Ecto neural progenitor cell (in vitro differentiated cells): ENCODE measurements at regions not wholly inside any gene's neighbourhood (a gene's known extent, or its start where the extent isn't known, plus 50 kb on each side); places are given as distances from the start of the nearest gene placed in this dataset.
"Not testable (repeated sequence)": the region's sequence is repeated elsewhere in the genome, so short reads cannot be mapped to it uniquely, and the experiment has no call there.

Experiments used
- DNase-seq: peaks from one replicate; pipeline ENCODE4 v3.0.0-alpha.2; 2018; ENCODE audit warnings: low spot score

DNA sequence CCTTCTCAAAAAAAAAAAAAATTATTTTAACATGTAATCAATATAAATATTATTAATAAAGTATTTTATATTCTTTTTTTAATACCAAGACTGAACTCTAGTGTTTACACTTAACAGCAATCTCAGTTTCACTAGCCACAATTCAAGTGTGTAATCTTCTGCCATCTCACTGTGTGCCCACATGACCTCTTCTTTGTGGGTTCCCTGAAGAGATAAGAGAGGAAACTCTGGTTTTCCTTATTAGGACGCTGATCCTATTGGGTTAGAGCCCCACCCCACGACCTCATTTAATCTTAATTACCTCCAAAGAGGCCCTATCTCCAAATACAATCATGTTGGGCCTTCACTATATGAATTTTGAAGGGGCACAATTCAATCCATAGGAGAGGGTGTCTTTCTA lies 177.6 kb downstream of the STK31 start:
- DNase-seq = no peak

DNA sequence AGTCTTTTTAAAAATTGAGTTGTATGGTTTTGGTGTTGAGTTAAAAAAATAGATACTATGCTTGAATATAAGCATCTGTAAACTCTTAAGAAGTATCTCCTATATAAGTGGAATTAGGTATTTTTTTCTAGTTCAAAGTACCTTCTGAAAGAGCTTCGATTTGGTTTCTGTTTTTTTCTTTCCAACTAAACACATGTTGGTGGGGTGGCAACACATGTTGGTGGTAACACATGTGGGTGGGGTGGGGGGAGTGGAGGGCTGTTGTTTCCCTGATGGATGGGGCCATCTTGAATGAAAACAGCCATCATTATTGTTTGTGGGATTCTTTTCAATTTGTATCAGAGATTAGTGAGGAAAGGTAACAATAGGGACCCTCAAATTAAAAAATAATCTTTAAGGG lies 178.9 kb downstream of the STK31 start:
- no peak for DNase-seq

DNA sequence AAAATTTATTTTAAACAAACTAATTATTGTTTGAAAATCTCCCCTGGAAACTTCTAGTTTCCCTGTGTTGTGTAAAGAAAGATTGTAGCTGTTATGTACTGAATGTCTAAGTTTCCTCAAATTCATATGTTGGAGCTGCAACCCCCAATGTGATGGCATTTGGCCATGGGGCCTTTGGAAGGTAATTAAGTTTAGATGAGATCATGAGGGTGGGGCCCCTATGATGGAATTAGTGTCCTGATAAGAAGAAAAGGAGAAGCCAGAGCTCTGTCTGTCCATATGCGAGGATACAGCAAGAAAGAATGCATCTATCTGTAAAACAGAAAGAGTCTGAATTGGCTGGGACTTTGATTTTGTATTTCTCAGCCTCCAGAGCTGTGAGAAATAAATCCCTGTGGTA lies 179.5 kb downstream of the STK31 start:
- no peak for DNase-seq

DNA sequence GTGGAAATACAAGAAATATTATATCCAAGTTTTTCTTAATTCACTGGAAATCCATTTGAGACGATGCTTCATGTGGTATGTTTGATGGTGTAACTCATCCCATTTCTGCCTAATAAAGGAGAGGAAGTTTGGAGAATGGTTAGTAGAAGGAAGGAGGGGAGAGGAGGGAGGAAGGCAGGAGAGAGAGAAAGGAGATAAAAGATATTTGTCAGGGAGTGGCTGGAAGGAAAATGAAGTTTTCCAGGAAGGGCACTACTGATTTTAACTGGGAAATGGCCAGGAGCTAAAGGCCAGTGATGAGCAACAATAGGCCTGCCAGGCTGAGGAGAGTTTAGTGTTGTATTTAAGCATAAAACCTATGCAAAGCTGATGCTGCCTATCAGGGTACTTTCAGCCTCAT lies 182.0 kb downstream of the STK31 start:
- no peak for DNase-seq

DNA sequence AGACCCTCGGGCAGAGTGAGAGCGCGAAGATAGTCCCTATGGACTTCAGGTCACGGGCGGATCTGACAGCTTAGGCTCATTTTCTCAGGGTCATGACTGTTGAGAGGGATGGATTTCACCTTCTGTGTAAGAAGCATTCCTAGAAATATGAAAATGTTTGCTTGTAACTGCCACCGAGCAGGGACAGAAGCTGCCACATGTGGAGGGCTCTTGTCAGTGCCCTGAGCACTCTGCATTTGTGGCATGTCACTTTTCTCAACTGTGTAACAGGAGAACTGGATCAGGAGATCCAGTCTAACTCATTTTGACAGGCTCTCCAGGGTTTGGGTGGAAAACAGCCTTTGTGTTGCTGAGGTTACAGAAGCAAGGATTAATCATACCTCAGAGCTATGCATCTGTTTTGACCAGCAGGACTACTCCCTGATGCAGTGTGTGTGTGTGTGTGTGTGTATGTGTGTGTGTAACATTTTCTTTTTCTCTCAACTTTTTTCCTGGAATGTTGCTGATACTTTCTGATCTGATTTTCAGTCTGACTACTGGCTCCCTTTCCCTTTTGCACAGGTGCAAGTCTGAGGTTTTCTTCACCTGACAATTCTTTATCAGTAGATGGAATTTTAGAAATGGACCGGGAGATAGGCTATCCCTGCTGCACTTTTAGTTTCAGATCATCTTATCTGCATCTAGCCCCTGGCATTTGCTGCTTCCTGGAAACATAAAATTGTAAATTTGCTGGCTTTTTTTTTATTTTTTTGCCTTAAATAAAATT lies 183.3 kb downstream of the STK31 start:
- no peak for DNase-seq

DNA sequence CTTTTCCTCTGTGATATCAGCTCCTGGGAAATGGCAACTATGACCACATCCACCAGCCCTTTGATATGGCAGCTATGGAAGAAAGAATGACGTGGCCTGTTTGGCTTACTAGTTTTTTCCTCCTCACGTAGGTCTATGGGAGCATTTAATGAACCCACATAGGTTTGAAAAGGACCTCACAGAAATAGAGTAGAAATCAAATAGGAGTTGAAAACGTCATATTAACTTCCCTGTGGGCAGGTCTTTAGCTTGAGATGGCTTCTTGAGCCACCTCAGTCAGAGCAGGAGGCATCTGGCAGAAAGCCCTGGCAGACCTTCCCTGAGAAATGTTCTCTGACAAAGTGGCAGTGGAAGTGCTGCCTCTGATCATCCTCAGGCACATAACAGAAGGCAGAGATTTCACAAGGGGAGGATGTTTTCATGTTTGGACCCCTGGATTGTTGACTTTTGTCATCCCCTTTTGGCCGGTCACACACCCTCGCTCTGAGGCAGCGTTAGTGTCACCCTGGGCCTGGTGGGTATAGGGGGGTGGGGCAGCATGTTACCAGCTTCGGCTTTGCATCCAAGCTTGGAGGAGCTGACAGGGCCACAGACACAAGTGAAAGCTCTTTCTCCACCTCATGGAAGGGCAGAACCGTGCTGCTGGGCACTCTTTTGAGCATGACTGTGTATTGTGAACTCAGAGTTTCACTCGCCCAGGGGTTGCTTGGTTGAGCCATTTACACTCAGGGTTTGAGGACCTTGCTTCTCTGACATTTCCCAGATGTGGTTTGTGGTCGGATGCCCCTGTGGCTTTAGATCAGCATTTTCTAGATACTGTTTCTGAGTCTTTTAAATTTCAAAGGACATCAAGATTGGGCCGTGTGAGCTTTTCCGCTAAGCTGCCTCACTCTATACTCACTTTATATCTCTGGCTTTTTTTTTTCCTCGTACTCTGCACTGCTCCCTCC lies 184.2 kb downstream of the STK31 start:
- no peak for DNase-seq

DNA sequence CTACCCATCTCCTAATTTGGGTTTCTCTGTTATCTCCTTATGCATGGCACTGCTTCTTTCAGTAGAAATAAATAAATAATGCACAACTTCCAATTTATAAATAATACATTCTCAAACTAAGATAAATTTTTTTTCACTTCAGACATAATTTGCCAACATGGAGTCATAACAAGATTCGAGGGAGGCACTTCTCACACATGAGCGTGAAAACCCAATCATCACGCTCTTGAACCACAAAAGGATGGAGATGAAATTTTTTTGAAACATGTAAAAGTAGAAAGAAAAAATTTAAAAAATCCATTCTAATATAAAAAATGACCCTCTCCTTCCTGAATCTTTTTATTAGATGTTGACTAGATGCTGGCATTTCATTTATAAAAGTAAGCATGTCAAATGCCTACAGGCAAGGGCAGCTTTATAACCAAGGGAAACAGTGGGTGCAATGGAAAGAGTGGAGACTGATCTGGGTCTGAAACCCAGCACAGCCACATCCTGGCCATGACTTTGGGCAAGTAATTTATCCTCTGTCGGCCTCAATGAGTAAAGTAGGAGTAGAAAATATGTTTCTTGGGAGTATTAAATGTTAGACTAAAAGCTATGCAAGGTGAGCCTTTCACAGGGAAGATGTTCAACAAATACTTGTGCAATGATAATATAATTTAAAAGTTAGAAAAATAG lies 185.0 kb downstream of the STK31 start:
- DNase-seq = no peak

DNA sequence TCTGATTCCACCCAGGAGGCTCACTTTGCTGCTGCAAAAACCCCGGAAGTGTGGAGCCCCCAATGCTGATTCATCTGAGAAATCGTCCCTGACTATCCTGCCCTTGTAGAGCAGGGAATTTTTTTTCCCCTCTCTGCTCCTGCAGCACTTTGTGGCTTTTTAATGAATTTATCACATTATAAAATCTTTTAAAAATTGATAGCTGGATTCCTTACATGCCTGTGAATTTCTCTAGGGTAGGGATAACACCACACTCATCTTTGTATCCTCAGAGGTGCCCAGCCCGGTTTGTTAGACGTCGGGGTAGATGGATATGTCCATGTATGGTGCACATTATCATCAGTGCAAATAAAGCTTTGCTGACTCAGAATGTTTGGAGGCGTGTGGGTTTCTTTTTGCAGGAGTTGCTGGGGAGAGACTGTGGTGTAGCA lies 185.7 kb downstream of the STK31 start:
- no peak for DNase-seq

DNA sequence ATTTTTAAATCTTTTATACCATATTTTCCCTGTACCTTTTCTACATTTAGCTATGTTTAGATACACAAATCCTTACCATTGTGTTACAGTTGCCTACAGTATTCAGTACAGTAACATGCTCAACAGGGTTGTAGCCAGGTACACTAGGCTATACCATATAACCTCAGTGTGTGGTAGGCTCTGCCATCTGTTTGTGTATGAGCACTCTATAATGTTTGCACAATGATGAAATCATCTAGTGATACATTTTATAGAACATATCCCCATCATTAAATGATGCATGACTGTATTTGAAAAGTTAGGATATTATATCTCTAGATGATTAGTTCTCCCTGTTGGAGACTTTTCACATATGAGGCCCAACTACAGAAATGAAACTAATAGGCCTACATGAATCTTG lies 188.6 kb downstream of the STK31 start:
- DNase-seq = no peak

DNA sequence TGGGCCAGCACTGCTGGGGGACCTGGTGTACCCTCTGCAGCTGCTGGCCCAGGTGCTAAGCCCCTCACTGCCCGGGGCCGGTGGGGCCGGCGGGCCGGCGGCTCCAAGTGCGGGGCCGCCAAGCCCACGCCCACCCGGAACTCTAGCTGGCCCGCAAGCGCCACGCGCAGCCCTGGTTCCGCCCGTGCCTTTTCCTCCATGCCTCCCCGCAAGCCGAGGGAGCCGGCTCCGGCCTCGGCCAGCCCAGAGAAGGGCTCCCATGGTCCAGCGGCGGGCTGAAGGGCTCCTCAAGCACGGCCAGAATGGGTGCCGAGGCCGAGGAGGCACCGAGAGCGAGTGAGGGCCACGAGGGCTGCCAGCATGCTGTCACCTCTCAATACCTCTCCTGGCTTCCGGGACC lies 194.9 kb downstream of the STK31 start:
- DNase-seq = not testable (repeated sequence)

DNA sequence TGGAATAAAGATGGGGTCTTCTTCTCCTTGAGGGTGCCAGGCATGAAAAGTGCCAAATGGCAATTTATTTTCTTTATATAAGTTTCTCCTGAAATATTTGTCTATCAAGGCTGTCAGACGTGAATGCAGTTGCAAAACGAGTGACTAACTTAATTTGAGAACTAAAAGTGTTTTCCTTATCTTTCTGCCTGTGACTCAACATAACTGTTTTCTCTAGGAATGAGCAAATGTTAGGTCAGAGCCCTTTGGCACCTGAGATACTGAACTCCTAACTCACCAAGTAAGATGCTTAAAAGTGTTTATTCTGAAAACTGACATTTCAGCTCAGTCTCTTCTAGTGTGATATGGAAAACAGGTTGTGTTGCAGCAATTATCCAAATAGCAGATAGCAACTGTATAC lies 197.0 kb downstream of the STK31 start:
- no peak for DNase-seq

DNA sequence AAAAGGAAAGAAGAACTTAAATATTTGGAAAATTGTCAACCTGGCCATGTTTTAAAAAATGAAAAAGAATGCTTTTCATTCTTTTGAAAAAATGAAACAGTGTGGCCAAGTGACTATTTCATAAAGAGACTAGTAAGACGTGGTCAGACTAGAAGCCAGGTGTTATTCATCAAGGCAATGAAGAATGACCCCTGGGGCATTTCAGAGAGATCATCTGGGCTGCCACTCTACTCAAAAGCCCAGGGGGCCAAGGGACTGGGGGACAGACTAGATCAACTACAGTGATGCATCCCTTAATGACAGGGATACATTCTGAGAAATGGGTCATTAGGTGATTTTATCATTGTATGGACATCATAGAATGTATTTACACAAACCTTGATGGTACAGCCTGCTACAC lies 199.4 kb downstream of the STK31 start:
- DNase-seq = no peak

DNA sequence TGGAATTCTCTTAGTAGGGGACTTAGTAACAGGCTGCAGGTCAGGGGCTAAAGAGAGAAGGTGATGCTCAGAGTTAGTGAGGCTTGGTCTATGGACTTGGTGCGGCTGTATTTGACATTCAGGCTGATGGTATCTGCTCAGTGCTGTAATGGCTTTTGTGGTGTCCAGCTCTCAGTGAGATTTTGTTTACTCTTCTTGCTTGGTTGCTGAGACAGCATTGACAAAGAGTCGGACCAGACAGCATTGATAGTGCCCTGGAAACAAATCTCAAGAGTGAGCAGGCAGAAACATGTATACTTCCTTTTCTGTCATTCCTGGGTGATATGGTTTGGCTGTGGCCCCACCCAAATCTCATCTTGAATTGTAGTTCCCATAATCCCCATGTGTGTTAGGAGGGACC lies 202.0 kb downstream of the STK31 start:
- no peak for DNase-seq

DNA sequence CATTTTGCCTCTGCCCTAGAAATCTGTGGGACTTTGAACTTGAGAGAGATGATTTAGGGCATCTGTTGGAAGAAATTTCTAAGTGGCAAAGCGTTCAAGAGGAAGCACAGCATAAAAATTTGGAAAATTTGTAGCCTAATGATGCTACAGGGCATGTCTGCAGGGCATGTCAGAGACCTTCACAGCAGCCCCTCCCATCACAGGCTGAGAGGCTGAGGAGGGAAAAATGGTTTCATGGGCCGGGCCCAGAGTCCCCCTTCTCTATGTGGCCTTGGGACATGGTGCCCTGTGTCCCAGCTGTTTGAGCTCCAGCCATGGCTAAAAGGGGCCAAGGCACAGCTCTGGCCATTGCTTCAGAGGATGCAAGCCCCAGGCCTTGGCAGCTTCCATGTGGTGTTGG lies 203.0 kb downstream of the STK31 start:
- DNase-seq = no peak

DNA sequence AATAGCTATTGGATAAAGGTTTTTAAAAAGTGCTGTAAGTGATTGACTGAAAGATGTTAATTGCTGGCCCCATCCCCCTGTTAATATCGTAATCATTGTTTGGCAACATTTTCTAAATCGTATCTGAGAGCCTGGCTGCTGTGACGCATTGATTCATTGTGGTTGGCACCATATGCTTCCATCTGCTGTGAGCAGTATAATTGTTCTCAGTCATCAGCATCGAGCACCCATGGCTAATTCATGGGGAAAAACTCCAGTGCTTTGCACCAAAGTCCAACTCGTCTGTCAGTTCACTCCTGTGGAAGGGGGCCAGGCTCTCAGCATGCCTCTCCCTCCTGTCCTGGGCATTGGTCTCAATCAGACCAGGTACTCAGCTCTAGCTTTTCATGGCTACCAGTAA lies 205.2 kb downstream of the STK31 start:
- no peak for DNase-seq

DNA sequence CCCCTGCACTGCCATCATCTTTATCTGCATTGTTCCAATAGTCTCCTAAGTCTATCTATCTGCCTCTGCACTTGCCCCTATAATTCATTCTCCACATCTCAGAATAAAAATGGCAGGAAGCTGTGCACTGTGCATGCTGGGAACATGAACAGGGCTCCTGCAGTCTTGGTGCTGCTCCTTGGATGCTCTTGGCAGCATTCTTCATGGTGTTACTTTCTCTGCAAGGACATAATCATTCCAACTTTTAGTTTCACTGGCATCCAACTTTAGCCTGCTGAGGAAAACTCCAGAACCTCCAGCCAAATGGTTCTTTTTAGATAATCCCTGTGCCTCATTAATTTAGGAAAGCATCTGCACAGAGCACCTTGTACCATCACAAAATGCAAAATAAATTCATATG lies 208.3 kb downstream of the STK31 start:
- DNase-seq = no peak

DNA sequence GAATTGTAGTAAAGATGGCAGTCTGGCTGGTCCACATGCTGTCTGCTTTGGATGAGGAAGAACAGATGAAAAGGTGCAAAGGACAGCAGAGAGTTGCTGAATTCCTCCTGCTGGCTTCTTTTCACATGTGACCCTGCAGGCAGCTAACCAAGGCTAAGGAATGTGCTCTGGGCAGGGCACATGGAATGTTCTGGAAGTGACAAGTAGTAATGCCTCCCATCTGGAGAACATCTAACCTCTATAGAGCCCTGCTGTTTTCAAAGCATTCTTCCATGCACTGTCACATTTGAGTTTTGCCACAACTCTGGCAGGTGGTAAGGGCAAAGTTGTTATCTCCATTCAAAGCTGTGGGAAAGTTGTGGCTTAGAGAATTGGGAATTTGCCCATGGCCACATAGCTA lies 208.8 kb downstream of the STK31 start:
- no peak for DNase-seq

DNA sequence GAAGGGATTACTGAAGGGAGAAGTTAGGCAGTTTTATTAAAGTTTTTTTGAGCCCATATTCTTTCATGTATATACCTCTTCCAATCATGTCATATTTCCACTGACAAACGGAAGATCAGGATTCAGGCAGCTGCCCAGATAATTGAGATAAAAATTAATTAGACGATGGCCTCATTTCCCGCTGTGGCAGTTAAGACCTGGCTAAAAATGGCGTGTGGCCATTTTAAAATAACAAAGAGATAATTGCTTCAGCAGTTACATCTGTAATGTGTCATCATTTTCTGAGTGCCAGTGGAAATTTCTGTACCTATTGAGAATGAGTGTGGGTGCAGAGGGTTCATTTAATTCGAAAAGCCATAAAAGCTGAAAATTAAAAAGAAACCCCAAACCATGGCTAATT lies 215.1 kb downstream of the STK31 start:
- no peak for DNase-seq

DNA sequence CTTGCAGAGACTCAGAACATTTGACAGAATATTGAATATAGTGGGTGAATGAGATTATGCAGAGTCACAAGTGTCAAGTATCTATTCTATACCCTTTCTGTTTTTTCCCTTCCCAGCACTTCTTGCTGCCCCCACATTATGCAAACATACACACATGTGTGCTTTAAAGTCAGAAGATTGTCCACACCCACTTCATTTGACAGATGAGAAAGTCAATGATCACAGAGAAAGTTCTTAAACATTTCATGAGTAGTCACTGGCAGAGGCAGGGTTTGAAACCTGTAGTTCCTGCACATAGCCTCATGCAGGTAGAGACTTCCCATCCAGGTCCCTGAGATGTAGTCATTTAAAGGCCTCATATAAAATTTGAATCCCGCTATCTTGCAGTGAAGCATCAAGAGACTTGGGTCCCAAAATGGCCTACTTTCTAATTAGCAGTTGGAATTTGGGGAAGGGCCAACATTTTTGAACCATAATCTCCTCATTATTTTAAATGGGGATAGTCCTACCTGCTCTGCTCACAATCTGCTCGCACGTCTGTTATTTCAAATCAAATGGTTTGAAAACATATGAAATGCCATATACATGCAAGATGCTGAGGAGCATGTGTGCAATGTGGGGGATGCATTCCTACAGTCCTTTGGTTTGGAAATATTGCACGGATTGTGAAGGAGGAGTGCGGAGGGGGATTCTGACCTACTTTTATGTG lies 217.8 kb downstream of the STK31 start:
- DNase-seq = no peak

DNA sequence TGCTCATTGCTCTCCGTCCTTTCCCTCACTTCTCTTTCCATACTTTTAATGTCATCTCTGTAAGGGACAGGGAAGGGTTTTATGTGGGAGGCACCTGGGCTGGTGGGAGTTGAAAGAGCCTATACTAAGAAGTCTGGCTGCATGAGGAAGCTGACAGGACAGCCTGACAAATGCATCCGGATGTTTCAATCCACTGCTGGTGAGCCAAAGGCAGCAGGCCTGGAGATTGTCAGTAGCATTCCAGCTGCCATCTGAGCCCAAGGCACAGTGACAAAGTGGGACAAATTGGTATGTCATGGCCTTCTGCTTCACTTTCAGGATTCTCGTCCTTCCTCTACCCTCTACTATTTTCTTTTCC lies 218.4 kb downstream of the STK31 start:
- DNase-seq = no peak

DNA sequence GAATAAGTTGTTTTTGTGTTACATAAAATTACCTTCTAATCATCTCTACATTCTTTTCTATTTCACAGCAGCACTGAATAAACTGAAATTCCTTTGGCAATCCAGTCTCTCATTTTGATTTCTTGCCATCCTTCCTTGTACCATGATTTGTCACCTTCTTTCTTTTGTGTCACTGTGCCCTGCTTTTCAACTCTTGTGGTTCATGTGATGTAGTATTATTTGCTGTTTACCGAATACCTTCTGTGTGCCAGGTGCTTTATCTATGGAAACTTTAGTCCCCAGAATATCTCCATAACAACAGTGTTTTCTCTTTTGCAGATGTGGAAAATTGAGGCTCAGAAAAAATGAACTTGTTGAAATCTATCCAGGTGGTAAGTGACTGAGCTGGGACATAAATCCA lies 220.3 kb downstream of the STK31 start:
- no peak for DNase-seq

DNA sequence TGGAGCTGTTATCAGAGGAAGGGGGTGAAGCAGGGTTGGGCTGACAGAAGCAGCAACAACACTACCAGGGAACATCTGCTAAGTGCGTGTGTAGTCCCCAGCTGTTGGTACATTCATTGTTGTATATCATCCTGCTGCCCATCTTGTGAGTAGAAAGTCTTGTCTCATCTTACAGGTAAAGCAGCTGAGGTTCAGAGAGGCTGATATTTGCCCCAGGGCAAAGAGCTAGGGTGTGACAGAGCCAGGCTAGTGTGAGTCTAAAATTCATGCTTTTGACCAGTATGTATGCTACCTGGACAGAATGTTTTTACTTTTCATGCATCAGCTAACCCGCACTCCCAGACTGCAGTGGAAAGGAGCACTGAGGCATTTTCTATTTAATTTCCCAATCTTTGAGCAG lies 221.6 kb downstream of the STK31 start:
- no peak for DNase-seq
